HG03097 (cell line): ENCODE measurements at regions not wholly inside any gene's neighbourhood (a gene's known extent, or its start where the extent isn't known, plus 50 kb on each side); places are given as distances from the start of the nearest gene placed in this dataset.

Source experiments
- ATAC-seq: cut with Tn5 transposase; IDR thresholded peaks from one replicate; pipeline ENCODE4 v1.9.1; 2021; ENCODE audit not compliant: unreplicated experiment, low FRiP score

GRCh38 chr20:60649541-60649940, 602.5 kb upstream of the CDH4 start:
- ATAC-seq: no peak

GRCh38 chr20:60650087-60650486, 602.0 kb upstream of the CDH4 start:
- ATAC-seq: no peak

GRCh38 chr20:60652046-60652445, 600.0 kb upstream of the CDH4 start:
- ATAC-seq: no peak

GRCh38 chr20:60652615-60653014, 599.4 kb upstream of the CDH4 start:
- no peak for ATAC-seq

- no peak for ATAC-seq
These were observed 598.8 kb upstream of the CDH4 start for GRCh38 chr20:60653111-60653845.

- no peak for ATAC-seq
These were observed 593.4 kb upstream of the CDH4 start for GRCh38 chr20:60658681-60659080.

- no peak for ATAC-seq
These were observed 592.8 kb upstream of the CDH4 start for GRCh38 chr20:60659240-60659639.

- ATAC-seq: no peak
These were observed 589.8 kb upstream of the CDH4 start for GRCh38 chr20:60662307-60662706.

GRCh38 chr20:60664106-60664505, 588.0 kb upstream of the CDH4 start:
- no peak for ATAC-seq

GRCh38 chr20:60667641-60668040, 584.4 kb upstream of the CDH4 start:
- ATAC-seq: no peak

GRCh38 chr20:60669211-60669610, 582.9 kb upstream of the CDH4 start:
- ATAC-seq: no peak

GRCh38 chr20:60676011-60676410, 576.0 kb upstream of the CDH4 start:
- no peak for ATAC-seq

GRCh38 chr20:60677819-60678218, 574.2 kb upstream of the CDH4 start:
- ATAC-seq: no peak

GRCh38 chr20:60680554-60680953, 571.5 kb upstream of the CDH4 start:
- no peak for ATAC-seq

- ATAC-seq: no peak
These were observed 564.8 kb upstream of the CDH4 start for GRCh38 chr20:60687213-60687612.

GRCh38 chr20:60690771-60691170, 561.3 kb upstream of the CDH4 start:
- ATAC-seq: no peak

GRCh38 chr20:60691966-60692615, 560.0 kb upstream of the CDH4 start:
- no peak for ATAC-seq

GRCh38 chr20:60693496-60694133, 558.4 kb upstream of the CDH4 start:
- no peak for ATAC-seq

GRCh38 chr20:60694763-60695162, 557.3 kb upstream of the CDH4 start:
- ATAC-seq: no peak

- no peak for ATAC-seq
These were observed 556.6 kb upstream of the CDH4 start for GRCh38 chr20:60695226-60696000.

- no peak for ATAC-seq
These were observed 554.8 kb upstream of the CDH4 start for GRCh38 chr20:60697252-60697651.
